ENCODE measurements at regions not wholly inside any gene's neighbourhood (a gene's known extent, or its start where the extent isn't known, plus 50 kb on each side); places are given as distances from the start of the nearest gene placed in this dataset.

DNA sequence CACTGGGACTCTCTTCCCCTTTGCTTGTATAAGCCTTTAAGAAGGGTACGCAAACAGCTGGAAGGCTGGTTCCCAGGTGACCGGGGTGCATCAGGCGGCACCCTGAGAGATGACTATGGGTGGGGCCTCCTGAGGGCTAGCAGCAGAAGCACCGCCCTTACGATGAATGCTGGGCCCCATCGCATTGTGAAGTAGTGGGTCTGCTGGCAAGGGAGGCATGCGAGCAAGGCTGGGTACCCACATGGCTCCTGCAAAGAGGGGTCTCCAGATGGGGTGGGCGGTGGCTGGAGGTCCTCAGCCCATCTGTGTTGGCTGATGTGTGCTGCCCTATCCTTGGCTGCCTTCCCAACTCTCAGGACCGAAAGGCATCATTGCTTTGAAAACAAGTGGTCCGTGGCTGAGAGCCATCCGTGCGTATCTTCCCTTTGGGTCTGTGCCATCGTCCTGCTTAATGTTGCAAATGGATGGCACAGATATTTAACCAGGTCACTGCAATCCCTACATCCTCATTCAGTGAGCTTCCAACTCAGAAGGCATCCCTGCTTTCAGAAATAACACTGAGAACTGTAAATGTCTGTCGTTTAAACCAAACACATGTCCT, 83.5 kb upstream of the GPC1 start:
- H3K36me3 Mint-ChIP-seq (ENCODE audit: low read depth), result no peaks in the 10 kb centered on the region
- DNase-seq, result no peak
- no peaks in the 10 kb centered on the region for H3K9me3 Mint-ChIP-seq
- peaks cover 15% of the 10 kb centered on the region for H3K27me3 Mint-ChIP-seq (ENCODE audit: insufficient read depth)
- no peak for TF ChIP-seq CTCF (IDR thresholded peaks at IDR 0.05)
- no peak overlapping the region for H3K27ac Mint-ChIP-seq
- no peaks in the 10 kb centered on the region for H3K4me1 Mint-ChIP-seq (ENCODE audit: low read depth)
- H3K4me3 Mint-ChIP-seq, result no peak overlapping the region

- TF ChIP-seq CTCF (IDR thresholded peaks at IDR 0.05), result no peak
- H3K36me3 Mint-ChIP-seq (ENCODE audit: low read depth), result no peaks in the 10 kb centered on the region
- peaks cover 21% of the 10 kb centered on the region for H3K27me3 Mint-ChIP-seq (ENCODE audit: insufficient read depth)
These were observed 82.2 kb upstream of the GPC1 start for GRCh38 chr2:240353086-240353798.

DNA sequence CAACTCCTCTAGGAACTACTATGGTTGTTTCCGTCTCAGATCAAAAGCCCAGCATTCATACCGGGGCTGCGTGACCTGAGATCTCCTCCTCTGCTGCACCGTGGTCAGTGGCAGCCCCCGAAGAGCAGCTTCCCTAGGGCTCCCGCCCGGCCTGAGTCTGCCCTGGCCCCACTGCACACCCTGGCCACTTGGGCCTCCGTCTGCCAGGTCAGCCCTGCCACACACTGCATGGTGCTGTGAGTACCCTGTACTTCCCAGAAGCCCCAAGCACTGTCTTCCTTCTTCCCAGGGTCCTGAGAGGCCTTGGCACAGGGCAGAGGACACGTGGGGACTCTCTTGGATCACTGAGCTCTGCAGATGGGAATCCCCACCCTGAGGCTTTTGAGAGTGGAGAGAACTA, 81.5 kb upstream of the GPC1 start:
- H3K4me3 Mint-ChIP-seq, result no peak overlapping the region
- TF ChIP-seq CTCF (IDR thresholded peaks at IDR 0.05), result no peak
- H3K4me1 Mint-ChIP-seq (ENCODE audit: low read depth), result no peaks in the 10 kb centered on the region
- no peaks in the 10 kb centered on the region for H3K36me3 Mint-ChIP-seq (ENCODE audit: low read depth)
- no peak for DNase-seq
- H3K9me3 Mint-ChIP-seq, result no peaks in the 10 kb centered on the region
- H3K27me3 Mint-ChIP-seq (ENCODE audit: insufficient read depth), result peaks cover 21% of the 10 kb centered on the region
- no peak overlapping the region for H3K27ac Mint-ChIP-seq

More at GRCh38 chr2:240353086-240353798, 82.2 kb upstream of the GPC1 start:
- Mint-ChIP-seq H3K4me1 (ENCODE audit: low read depth) (no peaks in the 10 kb centered on the region), H3K9me3 (no peaks in the 10 kb centered on the region), H3K4me3 (no peak overlapping the region), H3K27ac (no peak overlapping the region)
- DNase-seq, result no peak

GRCh38 chr2:240355001-240355891, 80.2 kb upstream of the GPC1 start:
- Mint-ChIP-seq H3K27me3 (ENCODE audit: insufficient read depth) (peaks cover 17% of the 10 kb centered on the region), H3K27ac (no peak overlapping the region)
- DNase-seq, result peak; percentile 53

More at GRCh38 chr2:240355001-240355891, 80.2 kb upstream of the GPC1 start:
- Mint-ChIP-seq H3K36me3 (ENCODE audit: low read depth) (peaks cover 4% of the 10 kb centered on the region), H3K4me1 (ENCODE audit: low read depth) (no peaks in the 10 kb centered on the region), H3K4me3 (no peak overlapping the region), H3K9me3 (peaks cover 6% of the 10 kb centered on the region)
- no peak for TF ChIP-seq CTCF (IDR thresholded peaks at IDR 0.05)
